ENCODE measurements at regions not wholly inside any gene's neighbourhood (a gene's known extent, or its start where the extent isn't known, plus 50 kb on each side); places are given as distances from the start of the nearest gene placed in this dataset.

- no peak overlapping the region for H3K4me3 ChIP-seq (ENCODE audit: severe bottlenecking)
- H3K9me3 ChIP-seq (ENCODE audit: severe bottlenecking): no peaks in the 10 kb centered on the region
- DNase-seq (ENCODE audit: low spot score) (no peak), ATAC-seq (ENCODE audit: low read depth) (no peak)
- no peaks in the 10 kb centered on the region for H3K4me1 ChIP-seq (ENCODE audit: insufficient read depth, poor library complexity, severe bottlenecking)
- peaks cover 9% of the 10 kb centered on the region for H3K27me3 ChIP-seq (ENCODE audit: insufficient read depth, poor library complexity, severe bottlenecking)
- no peak overlapping the region for H3K27ac ChIP-seq (ENCODE audit: poor library complexity, severe bottlenecking)
- no peaks in the 10 kb centered on the region for H3K36me3 ChIP-seq (ENCODE audit: low read depth)
- no peak for TF ChIP-seq CTCF (IDR thresholded peaks at IDR 0.05; ENCODE audit: poor library complexity, severe bottlenecking)
Measured at GRCh38 chr14:97253756-97254155, 456.6 kb downstream of the VRK1 start.

GRCh38 chr14:97262336-97262735 is 465.2 kb downstream of the VRK1 start:
- TF ChIP-seq CTCF (IDR thresholded peaks at IDR 0.05; ENCODE audit: poor library complexity, severe bottlenecking): no peak
- H3K27me3 ChIP-seq (ENCODE audit: insufficient read depth, poor library complexity, severe bottlenecking): peaks cover 1% of the 10 kb centered on the region
- H3K4me3 ChIP-seq (ENCODE audit: severe bottlenecking): no peak overlapping the region
- no peaks in the 10 kb centered on the region for H3K9me3 ChIP-seq (ENCODE audit: severe bottlenecking)
- no peak overlapping the region for H3K27ac ChIP-seq (ENCODE audit: poor library complexity, severe bottlenecking)
- H3K36me3 ChIP-seq (ENCODE audit: low read depth): no peaks in the 10 kb centered on the region
- no peak for DNase-seq (ENCODE audit: low spot score)
- ATAC-seq (ENCODE audit: low read depth): no peak
- peaks cover 13% of the 10 kb centered on the region for H3K4me1 ChIP-seq (ENCODE audit: insufficient read depth, poor library complexity, severe bottlenecking)

GRCh38 chr14:97264516-97265230 is 467.5 kb downstream of the VRK1 start:
- peaks cover 7% of the 10 kb centered on the region for H3K27me3 ChIP-seq (ENCODE audit: insufficient read depth, poor library complexity, severe bottlenecking)
- DNase-seq (ENCODE audit: low spot score) (no peak), ATAC-seq (ENCODE audit: low read depth) (no peak)
- no peaks in the 10 kb centered on the region for H3K9me3 ChIP-seq (ENCODE audit: severe bottlenecking)
- TF ChIP-seq CTCF (IDR thresholded peaks at IDR 0.05; ENCODE audit: poor library complexity, severe bottlenecking): no peak
- H3K27ac ChIP-seq (ENCODE audit: poor library complexity, severe bottlenecking): no peak overlapping the region
- H3K4me3 ChIP-seq (ENCODE audit: severe bottlenecking): no peak overlapping the region
- peaks cover 19% of the 10 kb centered on the region for H3K4me1 ChIP-seq (ENCODE audit: insufficient read depth, poor library complexity, severe bottlenecking)
- no peaks in the 10 kb centered on the region for H3K36me3 ChIP-seq (ENCODE audit: low read depth)

GRCh38 chr14:97266653-97267052 is 469.5 kb downstream of the VRK1 start:
- DNase-seq (ENCODE audit: low spot score): no peak
- Histone ChIP-seq H3K27ac (ENCODE audit: poor library complexity, severe bottlenecking) (no peak overlapping the region), H3K36me3 (ENCODE audit: low read depth) (no peaks in the 10 kb centered on the region), H3K4me3 (ENCODE audit: severe bottlenecking) (no peak overlapping the region), H3K27me3 (ENCODE audit: insufficient read depth, poor library complexity, severe bottlenecking) (peaks cover 7% of the 10 kb centered on the region), H3K9me3 (ENCODE audit: severe bottlenecking) (no peaks in the 10 kb centered on the region), H3K4me1 (ENCODE audit: insufficient read depth, poor library complexity, severe bottlenecking) (peaks cover 19% of the 10 kb centered on the region)
- peak; percentile 79 for ATAC-seq (ENCODE audit: low read depth)
- no peak for TF ChIP-seq CTCF (IDR thresholded peaks at IDR 0.05; ENCODE audit: poor library complexity, severe bottlenecking)

GRCh38 chr14:97267509-97267908 is 470.3 kb downstream of the VRK1 start:
- H3K27ac ChIP-seq (ENCODE audit: poor library complexity, severe bottlenecking): no peak overlapping the region
- H3K4me3 ChIP-seq (ENCODE audit: severe bottlenecking): no peak overlapping the region
- ATAC-seq (ENCODE audit: low read depth): no peak
- H3K36me3 ChIP-seq (ENCODE audit: low read depth): no peaks in the 10 kb centered on the region
- peaks cover 19% of the 10 kb centered on the region for H3K4me1 ChIP-seq (ENCODE audit: insufficient read depth, poor library complexity, severe bottlenecking)
- H3K27me3 ChIP-seq (ENCODE audit: insufficient read depth, poor library complexity, severe bottlenecking): peaks cover 7% of the 10 kb centered on the region
- DNase-seq (ENCODE audit: low spot score): no peak
- TF ChIP-seq CTCF (IDR thresholded peaks at IDR 0.05; ENCODE audit: poor library complexity, severe bottlenecking): no peak
- H3K9me3 ChIP-seq (ENCODE audit: severe bottlenecking): no peaks in the 10 kb centered on the region

Measured in RWPE2 (cell line).